ENCODE measurements at regions not wholly inside any gene's neighbourhood (a gene's known extent, or its start where the extent isn't known, plus 50 kb on each side); places are given as distances from the start of the nearest gene placed in this dataset.
A peak's percentile ranks its signal among the peaks of the same experiment; 100 is the strongest.

DNA sequence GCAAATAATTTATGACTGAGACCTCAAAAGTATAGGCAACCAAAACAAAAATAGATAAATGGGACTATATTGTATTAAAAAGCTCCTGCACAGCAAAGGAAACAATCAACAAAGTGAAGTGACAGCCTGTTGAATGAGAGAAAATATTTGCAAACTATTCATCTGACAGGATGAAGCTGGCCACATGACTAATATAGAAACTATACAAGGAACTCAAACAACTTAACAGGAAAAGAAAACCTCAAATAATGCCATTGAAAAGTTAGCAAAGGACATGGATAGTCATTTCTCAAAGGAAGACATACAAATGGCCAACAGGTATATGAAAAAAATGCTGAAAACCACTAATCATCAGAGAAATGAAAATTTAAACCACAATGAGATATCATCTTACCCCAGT lies 245.1 kb downstream of the STK31 start:
- Histone ChIP-seq H3K36me3 (replicated peaks) (no peaks in the 10 kb centered on the region), H3K27me3 (ENCODE audit: low read depth) (no peaks in the 10 kb centered on the region), H3K9me3 (no peaks in the 10 kb centered on the region), H3K4me1 (no peaks in the 10 kb centered on the region), H3K4me3 (no peak overlapping the region)
- no peak for DNase-seq (ENCODE audit: low spot score in 2 of 2)
- in situ Hi-C loops (cut with MboI; ENCODE audit: low sequenced_read_pairs), result no loop called here

DNA sequence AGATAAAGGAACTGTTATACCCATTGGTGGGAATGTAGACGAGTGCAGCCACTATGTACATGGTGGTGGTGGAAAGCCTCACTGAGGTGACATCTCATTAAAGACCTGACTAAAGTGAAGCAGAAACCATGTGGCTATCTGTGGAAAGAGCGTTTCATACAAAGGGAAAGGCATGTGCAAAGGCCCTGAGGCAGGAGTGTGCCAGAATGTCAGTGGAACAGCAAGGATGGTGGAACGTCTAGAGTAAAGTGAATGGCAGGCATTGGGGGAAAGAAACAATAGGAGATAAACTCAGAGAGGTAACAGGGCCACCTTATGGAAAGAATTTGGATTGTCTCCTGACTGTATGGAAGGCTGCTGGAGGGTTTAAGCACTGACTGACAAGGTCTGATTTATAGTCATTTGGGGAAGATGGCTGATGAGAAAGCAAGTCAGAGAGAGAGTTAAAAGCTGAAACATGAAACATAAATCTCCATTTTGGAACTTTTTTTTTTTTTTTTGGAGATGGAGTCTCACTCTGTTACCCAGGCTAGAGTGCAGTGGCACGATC lies 245.7 kb downstream of the STK31 start:
- no peak for DNase-seq (ENCODE audit: low spot score in 2 of 2)
- H3K4me3 ChIP-seq, result no peak overlapping the region
- H3K9me3 ChIP-seq, result no peaks in the 10 kb centered on the region
- H3K27me3 ChIP-seq (ENCODE audit: low read depth), result no peaks in the 10 kb centered on the region
- H3K36me3 ChIP-seq (replicated peaks), result no peaks in the 10 kb centered on the region
- no peaks in the 10 kb centered on the region for H3K4me1 ChIP-seq
- in situ Hi-C loops (cut with MboI; ENCODE audit: low sequenced_read_pairs), result no loop called here

DNA sequence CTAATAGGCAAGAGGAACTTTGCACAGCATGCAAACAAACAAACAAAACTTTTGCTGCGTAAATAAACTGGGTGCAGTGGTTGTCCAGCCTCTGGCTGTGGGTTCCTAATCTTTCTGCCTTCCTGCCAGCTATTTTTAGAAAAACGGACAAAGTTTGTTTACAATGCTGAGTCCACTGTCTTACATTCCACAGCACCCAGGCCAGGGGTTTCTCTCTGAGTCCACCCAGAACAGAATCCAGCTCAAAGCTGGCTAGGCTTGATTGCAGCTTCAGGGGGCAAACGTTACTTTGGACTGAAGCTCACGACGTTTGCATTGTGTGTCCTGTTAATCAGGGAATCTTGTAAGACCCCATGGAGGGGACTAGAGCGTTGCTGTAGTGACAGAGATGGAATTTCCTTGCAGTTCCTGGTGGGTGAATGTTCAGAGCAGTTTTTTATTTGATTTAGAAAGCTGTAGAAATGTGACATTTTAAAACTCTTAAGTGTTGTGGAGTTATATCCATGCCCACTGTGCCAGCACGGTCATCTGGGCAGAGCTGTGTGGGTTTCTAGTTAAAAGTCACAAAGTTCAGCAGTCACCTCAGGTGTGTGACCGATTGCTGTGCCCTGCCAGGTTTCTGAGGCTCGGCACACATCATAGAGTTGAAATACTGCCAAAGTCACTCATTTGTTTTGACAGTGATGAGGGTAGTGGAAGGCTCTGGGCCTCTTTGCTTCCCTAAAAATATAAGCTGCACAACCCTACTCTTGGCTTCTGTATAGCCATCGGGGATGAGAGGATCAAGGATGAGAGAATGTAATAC lies 247.0 kb downstream of the STK31 start:
- in situ Hi-C loops (cut with MboI; ENCODE audit: low sequenced_read_pairs), result no loop called here
- H3K4me3 ChIP-seq, result no peak overlapping the region
- no peaks in the 10 kb centered on the region for H3K4me1 ChIP-seq
- H3K27me3 ChIP-seq (ENCODE audit: low read depth), result no peaks in the 10 kb centered on the region
- no peak for DNase-seq (ENCODE audit: low spot score in 2 of 2)
- no peaks in the 10 kb centered on the region for H3K36me3 ChIP-seq (replicated peaks)
- H3K9me3 ChIP-seq, result no peaks in the 10 kb centered on the region

DNA sequence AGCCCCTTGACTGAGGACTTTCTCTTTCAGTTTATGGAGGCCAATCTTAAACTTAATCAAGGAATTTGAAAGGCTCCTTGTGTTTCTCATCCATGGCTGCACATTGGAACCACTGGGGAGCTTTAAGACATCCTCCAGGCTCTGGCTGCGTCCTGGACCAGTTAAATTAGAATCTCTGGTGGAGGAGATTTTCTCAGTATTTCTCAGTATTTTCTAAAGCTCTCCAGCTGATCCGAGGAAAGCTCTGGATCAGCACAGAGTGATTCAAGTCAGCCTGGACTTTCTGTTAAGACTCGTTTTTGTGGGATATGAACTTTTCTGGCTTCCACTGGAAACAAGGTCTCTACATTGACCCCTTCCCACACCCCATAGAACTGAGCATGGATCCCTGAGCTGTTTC lies 249.8 kb downstream of the STK31 start:
- in situ Hi-C loops (cut with MboI; ENCODE audit: low sequenced_read_pairs), result no loop called here
- no peaks in the 10 kb centered on the region for H3K36me3 ChIP-seq (replicated peaks)
- DNase-seq (ENCODE audit: low spot score in 2 of 2), result no peak
- H3K27me3 ChIP-seq (ENCODE audit: low read depth), result no peaks in the 10 kb centered on the region
- H3K9me3 ChIP-seq, result no peaks in the 10 kb centered on the region
- peaks cover 5% of the 10 kb centered on the region for H3K4me1 ChIP-seq
- no peak overlapping the region for H3K4me3 ChIP-seq

DNA sequence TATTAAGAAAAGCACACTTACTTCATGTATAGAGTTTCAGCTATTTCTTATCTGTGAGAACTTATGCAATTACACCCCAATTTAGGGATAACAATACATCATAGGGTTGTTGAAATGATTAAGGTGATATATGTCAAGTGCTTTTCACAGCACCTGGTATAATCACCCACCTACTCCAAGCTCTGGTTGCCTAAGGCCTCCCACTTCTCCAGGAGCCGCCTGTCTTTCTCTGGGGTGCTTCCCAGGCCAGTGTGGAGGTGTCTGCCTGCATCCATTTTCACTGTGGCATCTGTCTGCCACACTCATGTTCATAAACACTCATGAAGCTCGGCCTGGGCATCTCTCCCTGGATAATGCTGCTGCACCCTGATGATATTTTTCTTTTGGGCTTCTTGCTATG lies 250.3 kb downstream of the STK31 start:
- H3K27me3 ChIP-seq (ENCODE audit: low read depth), result no peaks in the 10 kb centered on the region
- no peak for DNase-seq (ENCODE audit: low spot score in 2 of 2)
- peaks cover 5% of the 10 kb centered on the region for H3K4me1 ChIP-seq
- H3K4me3 ChIP-seq, result no peak overlapping the region
- H3K36me3 ChIP-seq (replicated peaks), result no peaks in the 10 kb centered on the region
- H3K9me3 ChIP-seq, result no peaks in the 10 kb centered on the region
- in situ Hi-C loops (cut with MboI; ENCODE audit: low sequenced_read_pairs), result no loop called here

DNA sequence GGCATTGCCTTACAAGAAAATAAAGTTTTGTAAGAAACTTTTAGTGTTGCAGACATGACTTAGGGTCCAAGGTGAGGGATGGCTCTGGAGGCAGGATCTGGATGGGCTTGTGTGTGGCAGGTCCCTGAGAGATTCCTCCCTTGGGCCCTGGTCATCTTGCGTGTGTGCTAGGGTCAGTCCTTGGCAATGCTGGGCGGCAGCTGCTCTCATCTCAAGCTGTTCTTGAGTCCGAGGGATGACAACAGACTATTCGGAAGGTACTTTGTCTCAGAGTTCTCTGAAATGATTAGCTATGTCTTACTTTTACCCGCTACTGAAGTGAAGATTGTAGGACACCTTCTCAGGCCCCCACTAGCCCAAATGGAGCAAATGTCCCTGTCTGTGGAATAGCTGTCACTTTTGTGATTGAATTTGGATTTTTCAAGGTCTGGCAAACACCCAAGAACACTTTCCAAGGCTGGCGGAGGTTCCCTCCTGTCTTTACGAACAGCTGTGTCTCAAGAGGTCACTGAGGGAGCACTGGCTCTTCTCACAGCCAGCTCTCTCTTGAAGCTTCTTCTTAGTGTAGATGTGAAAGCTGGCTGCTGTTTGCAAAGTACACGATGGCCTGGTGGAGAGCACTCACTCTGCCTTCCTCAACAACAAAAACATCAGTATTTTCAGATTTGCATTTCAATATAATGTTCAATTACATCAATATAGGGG lies 253.6 kb downstream of the STK31 start:
- Histone ChIP-seq H3K36me3 (replicated peaks) (no peaks in the 10 kb centered on the region), H3K9me3 (no peaks in the 10 kb centered on the region), H3K4me3 (no peak overlapping the region), H3K27me3 (ENCODE audit: low read depth) (no peaks in the 10 kb centered on the region; the same call in 1 of the 2 replicates), H3K4me1 (peaks cover 5% of the 10 kb centered on the region)
- no peak for DNase-seq (ENCODE audit: low spot score in 2 of 2)
- in situ Hi-C loops (cut with MboI; ENCODE audit: low sequenced_read_pairs), result no loop called here

DNA sequence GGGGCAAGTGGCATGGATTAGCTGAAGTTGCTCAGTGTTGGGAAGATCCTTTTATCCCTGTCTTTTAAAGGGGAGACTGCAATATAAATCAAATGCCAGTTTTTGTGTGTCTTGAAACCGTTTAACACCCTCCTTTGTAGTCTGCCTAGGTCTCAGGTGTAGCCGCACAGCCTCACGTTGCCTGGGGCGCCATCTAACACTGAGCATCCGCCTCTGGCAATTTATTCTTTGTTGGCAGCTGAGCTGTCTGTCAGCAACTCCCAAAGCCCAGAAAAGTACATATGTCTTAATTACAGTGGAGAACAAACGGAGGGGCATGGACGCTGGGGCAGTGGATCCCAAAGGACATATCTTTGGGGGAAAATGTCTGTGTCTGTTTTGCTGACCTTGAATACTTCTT lies 254.7 kb downstream of the STK31 start:
- Histone ChIP-seq H3K4me1 (peaks cover 5% of the 10 kb centered on the region), H3K27me3 (ENCODE audit: low read depth) (no peaks in the 10 kb centered on the region; the same call in 1 of the 2 replicates), H3K4me3 (no peak overlapping the region), H3K36me3 (replicated peaks) (no peaks in the 10 kb centered on the region), H3K9me3 (no peaks in the 10 kb centered on the region)
- peak; percentile 26 to 43 for DNase-seq (ENCODE audit: low spot score in 2 of 2)
- in situ Hi-C loops (cut with MboI; ENCODE audit: low sequenced_read_pairs), result no loop called here

DNA sequence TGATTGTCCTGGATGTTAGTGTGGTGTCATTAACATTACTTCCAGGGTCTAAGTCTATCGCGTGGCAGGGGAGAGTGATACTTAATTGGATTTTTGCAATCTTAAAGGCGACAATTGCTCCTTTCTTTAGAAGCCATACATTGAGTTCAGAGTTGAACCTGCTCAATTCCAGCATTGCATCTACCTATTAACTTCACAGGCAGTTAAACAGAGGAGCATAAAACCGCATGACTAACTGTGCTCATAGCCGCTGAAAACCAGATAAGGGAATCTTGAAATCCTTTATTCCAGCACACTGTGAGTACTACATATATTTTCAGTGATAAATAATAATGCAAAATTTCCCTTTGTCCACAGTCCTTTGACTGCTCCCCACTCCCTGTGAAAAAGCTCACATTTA lies 255.3 kb downstream of the STK31 start:
- no peak for DNase-seq (ENCODE audit: low spot score in 2 of 2)
- no peaks in the 10 kb centered on the region for H3K36me3 ChIP-seq (replicated peaks)
- H3K4me3 ChIP-seq, result no peak overlapping the region
- in situ Hi-C loops (cut with MboI; ENCODE audit: low sequenced_read_pairs), result no loop called here
- no peaks in the 10 kb centered on the region for H3K9me3 ChIP-seq
- peaks cover 5% of the 10 kb centered on the region for H3K4me1 ChIP-seq
- no peaks in the 10 kb centered on the region; the same call in 1 of the 2 replicates for H3K27me3 ChIP-seq (ENCODE audit: low read depth)

DNA sequence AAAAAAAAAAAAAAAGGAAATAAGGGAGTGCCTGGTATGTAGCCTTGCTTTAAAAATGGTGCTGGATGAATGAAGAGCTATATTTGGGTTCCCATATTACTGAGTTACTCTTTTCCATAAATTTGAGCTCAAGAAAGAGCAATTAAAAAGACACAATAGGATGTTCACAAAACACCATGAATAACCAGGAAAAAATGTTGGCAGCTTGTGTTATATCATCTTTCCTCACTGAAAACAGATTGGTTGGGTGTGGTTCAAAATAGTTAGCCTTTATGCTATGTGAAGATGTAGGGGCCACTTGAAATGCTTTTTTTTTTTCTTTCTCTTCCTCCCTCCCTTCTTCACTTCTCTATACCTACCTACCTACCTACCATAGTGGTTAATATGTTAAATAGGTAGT lies 256.9 kb downstream of the STK31 start:
- no peak overlapping the region for H3K4me3 ChIP-seq
- in situ Hi-C loops (cut with MboI; ENCODE audit: low sequenced_read_pairs), result no loop called here
- H3K9me3 ChIP-seq, result no peaks in the 10 kb centered on the region
- no peak for DNase-seq (ENCODE audit: low spot score in 2 of 2)
- H3K27me3 ChIP-seq (ENCODE audit: low read depth), result no peaks in the 10 kb centered on the region; the same call in 1 of the 2 replicates
- peaks cover 5% of the 10 kb centered on the region for H3K4me1 ChIP-seq
- no peaks in the 10 kb centered on the region for H3K36me3 ChIP-seq (replicated peaks)

DNA sequence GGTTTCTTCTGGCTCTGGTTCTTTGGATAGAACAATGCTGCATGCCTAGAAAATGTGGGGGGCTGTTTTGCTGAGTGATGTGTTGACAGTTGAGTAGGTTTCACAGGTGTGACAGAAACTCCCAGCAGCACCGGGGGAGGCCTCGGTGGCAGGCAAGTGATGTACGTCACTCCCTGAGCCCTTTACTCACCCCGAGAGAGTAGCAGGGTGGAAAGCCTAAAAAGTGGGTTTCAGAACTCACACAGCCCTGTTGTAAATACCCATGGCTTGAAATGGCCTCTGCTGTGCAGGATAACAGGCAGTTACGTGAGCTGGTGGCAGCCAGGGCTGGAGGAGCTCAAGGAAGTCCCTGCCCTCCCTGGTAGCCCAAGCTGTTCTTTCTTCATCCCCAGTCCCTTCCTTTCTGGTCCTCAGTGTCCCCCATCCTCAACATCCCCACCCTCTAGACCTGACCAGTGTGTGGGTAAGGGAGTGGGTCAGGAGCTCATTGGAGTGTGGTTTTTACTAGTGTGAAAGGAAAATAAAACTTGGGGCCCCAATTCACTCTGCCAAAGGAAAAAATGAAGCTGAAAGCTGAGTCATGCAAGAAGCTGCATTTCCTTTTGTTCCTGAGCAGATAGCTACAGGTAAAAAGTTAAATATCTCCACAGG lies 258.1 kb downstream of the STK31 start:
- DNase-seq (ENCODE audit: low spot score in 2 of 2), result no peak
- Histone ChIP-seq H3K36me3 (replicated peaks) (no peaks in the 10 kb centered on the region), H3K4me3 (no peak overlapping the region), H3K27me3 (ENCODE audit: low read depth) (no peaks in the 10 kb centered on the region; the same call in 1 of the 2 replicates), H3K4me1 (peaks cover 5% of the 10 kb centered on the region), H3K9me3 (no peaks in the 10 kb centered on the region)
- in situ Hi-C loops (cut with MboI; ENCODE audit: low sequenced_read_pairs), result no loop called here

DNA sequence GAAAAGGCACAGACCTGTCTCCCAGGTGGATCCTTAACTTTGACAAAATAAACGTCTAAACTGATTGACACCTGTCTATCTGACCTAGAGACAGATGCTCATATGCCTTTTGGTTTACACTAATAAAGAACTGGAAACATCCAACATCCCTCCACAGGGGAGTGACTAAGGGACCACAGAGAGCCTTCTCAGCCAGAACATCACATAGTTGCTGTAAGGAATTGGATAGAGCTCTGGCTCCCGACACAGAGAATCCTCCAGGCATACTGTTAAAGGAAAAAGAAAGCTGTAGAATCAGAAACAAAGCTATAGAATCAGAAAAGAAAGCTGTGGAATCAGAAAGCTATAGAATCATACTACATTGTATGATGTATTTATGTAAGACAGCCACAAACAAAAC lies 258.8 kb downstream of the STK31 start:
- no peak overlapping the region for H3K4me3 ChIP-seq
- no peaks in the 10 kb centered on the region for H3K9me3 ChIP-seq
- H3K27me3 ChIP-seq (ENCODE audit: low read depth), result no peaks in the 10 kb centered on the region; the same call in 1 of the 2 replicates
- H3K4me1 ChIP-seq, result peaks cover 5% of the 10 kb centered on the region
- no peak for DNase-seq (ENCODE audit: low spot score in 2 of 2)
- in situ Hi-C loops (cut with MboI; ENCODE audit: low sequenced_read_pairs), result no loop called here
- H3K36me3 ChIP-seq (replicated peaks), result no peaks in the 10 kb centered on the region

DNA sequence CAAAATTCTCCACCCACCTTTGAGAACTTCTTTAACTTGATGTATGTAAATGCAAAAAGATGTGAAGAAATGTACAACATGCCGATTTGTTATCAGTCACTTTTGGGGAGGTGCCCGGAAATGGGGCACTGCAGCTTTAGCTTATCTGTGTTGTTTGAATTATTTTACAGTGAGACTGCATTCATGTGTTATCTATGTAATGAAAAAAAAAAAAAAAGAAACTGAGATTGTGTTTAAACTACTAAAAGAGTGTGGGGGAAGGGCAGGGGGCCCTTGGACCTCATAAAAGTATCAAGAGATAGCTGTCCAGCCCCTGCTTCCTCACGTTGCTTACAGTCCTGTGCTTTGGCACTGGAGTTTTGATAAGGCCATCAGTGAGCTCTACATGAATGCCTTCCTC lies 259.4 kb downstream of the STK31 start:
- H3K27me3 ChIP-seq (ENCODE audit: low read depth), result no peaks in the 10 kb centered on the region; the same call in 1 of the 2 replicates
- no peak overlapping the region for H3K4me3 ChIP-seq
- peaks cover 2% of the 10 kb centered on the region for H3K4me1 ChIP-seq
- no peak for DNase-seq (ENCODE audit: low spot score in 2 of 2)
- in situ Hi-C loops (cut with MboI; ENCODE audit: low sequenced_read_pairs), result no loop called here
- no peaks in the 10 kb centered on the region for H3K9me3 ChIP-seq
- H3K36me3 ChIP-seq (replicated peaks), result no peaks in the 10 kb centered on the region

DNA sequence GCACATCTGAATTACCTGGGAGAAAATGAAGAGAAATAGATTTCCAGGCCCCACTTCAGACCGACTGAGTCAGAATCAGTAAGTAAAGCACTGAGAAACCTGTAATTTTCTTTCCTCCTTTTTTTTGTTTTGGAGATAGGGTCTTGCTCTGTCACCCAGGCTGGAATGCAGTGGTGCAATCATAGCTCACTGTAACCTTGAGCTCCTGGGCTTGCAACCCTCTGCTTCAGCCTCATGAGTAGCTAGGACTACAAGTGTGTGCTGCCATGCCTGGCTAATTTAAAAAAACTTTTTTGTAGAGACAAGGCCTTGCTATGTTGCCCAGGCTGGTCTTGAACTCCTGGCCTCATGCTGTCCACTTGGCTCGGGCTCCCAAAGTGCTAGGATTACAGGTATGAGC lies 260.2 kb downstream of the STK31 start:
- in situ Hi-C loops (cut with MboI; ENCODE audit: low sequenced_read_pairs), result no loop called here
- no peaks in the 10 kb centered on the region; the same call in 1 of the 2 replicates for H3K27me3 ChIP-seq (ENCODE audit: low read depth)
- no peaks in the 10 kb centered on the region for H3K9me3 ChIP-seq
- H3K36me3 ChIP-seq (replicated peaks), result no peaks in the 10 kb centered on the region
- no peaks in the 10 kb centered on the region for H3K4me1 ChIP-seq
- DNase-seq (ENCODE audit: low spot score in 2 of 2), result no peak
- no peak overlapping the region for H3K4me3 ChIP-seq

DNA sequence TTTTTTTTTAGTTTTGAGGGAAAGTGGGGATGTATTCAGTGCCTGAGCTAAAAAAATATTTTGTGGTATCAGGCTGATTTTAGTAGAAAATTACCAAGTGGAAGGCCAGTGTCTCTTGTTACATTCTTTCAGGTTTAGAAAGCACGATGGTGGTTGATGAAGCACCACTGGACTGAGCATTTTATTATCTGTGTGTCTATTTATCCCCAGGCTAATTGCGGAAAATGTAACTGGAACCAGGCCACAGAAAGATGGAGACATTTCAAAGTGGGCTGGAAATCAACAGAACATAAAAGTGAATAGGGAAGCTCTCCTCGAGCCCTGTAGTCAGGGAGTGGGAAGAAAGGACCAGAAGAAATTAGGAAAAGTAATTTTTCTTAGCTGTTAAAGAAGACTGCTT lies 261.0 kb downstream of the STK31 start:
- Histone ChIP-seq H3K27me3 (ENCODE audit: low read depth) (no peaks in the 10 kb centered on the region; the same call in 1 of the 2 replicates), H3K36me3 (replicated peaks) (no peaks in the 10 kb centered on the region), H3K4me1 (no peaks in the 10 kb centered on the region), H3K4me3 (no peak overlapping the region), H3K9me3 (no peaks in the 10 kb centered on the region)
- in situ Hi-C loops (cut with MboI; ENCODE audit: low sequenced_read_pairs), result no loop called here
- DNase-seq (ENCODE audit: low spot score in 2 of 2), result no peak
